SJCRH30 (cell line): ENCODE measurements at regions not wholly inside any gene's neighbourhood (a gene's known extent, or its start where the extent isn't known, plus 50 kb on each side); places are given as distances from the start of the nearest gene placed in this dataset.
"Not testable (repeated sequence)": the region's sequence is repeated elsewhere in the genome, so short reads cannot be mapped to it uniquely, and the experiment has no call there.

Source experiments
- DNase-seq, 2 experiments: peaks; one replicate each; pipeline ENCODE4 v3.0.0-alpha.2; 2015 to 2020
- H3K27ac ChIP-seq: fragments of 250-450 bp; sonication (Bioruptor Pico); 2 replicates; pipeline ENCODE4 v1.5.1; 2020; ENCODE audit warnings: mild to moderate bottlenecking, moderate library complexity
- H3K27me3 ChIP-seq: fragments of 250-450 bp; sonication (Bioruptor Pico); 2 replicates; pipeline ENCODE4 v1.5.1; 2020; ENCODE audit warnings: mild to moderate bottlenecking, moderate library complexity
- H3K36me3 ChIP-seq: fragments of 250-450 bp; sonication (Bioruptor Pico); 2 replicates; pipeline ENCODE4 v1.5.1; 2020; ENCODE audit warnings: mild to moderate bottlenecking, moderate library complexity
- H3K4me1 ChIP-seq: fragments of 250-450 bp; sonication (Bioruptor Pico); 2 replicates; pipeline ENCODE4 v1.5.1; 2020; ENCODE audit warnings: mild to moderate bottlenecking, moderate library complexity
- H3K4me3 ChIP-seq: fragments of 250-450 bp; sonication (Bioruptor Pico); 2 replicates; pipeline ENCODE4 v1.5.1; 2020; ENCODE audit warnings: mild to moderate bottlenecking, moderate library complexity
- H3K9me3 ChIP-seq: fragments of 250-450 bp; sonication (Bioruptor Pico); replicated peaks from 2 replicates; pipeline ENCODE4 v1.5.1; 2020; ENCODE audit warnings: mild to moderate bottlenecking, moderate library complexity

- H3K4me3 ChIP-seq = no peak overlapping the region
- H3K9me3 ChIP-seq = no peaks in the 10 kb centered on the region
- H3K36me3 ChIP-seq = no peaks in the 10 kb centered on the region
Observed at GRCh38 chr6:2361195-2361594, 115.8 kb upstream of the GMDS start.

GRCh38 chr6:2360716-2361115, 115.3 kb upstream of the GMDS start:
- no peaks in the 10 kb centered on the region for H3K4me1 ChIP-seq
- no peak overlapping the region for H3K4me3 ChIP-seq
- no peak overlapping the region for H3K27ac ChIP-seq
- H3K9me3 ChIP-seq = no peaks in the 10 kb centered on the region
- DNase-seq = no peak
- H3K27me3 ChIP-seq = no peaks in the 10 kb centered on the region
- H3K36me3 ChIP-seq = no peaks in the 10 kb centered on the region

More at GRCh38 chr6:2361195-2361594, 115.8 kb upstream of the GMDS start:
- Histone ChIP-seq H3K4me1 (no peaks in the 10 kb centered on the region), H3K27me3 (no peaks in the 10 kb centered on the region), H3K27ac (no peak overlapping the region)
- DNase-seq = no peak

GRCh38 chr6:2360126-2360525, 114.7 kb upstream of the GMDS start:
- Histone ChIP-seq H3K27me3 (no peaks in the 10 kb centered on the region), H3K36me3 (no peaks in the 10 kb centered on the region), H3K27ac (no peak overlapping the region), H3K9me3 (no peaks in the 10 kb centered on the region), H3K4me3 (no peak overlapping the region), H3K4me1 (no peaks in the 10 kb centered on the region)
- DNase-seq = no peak

- Histone ChIP-seq H3K27ac (no peak overlapping the region), H3K9me3 (no peaks in the 10 kb centered on the region), H3K36me3 (no peaks in the 10 kb centered on the region), H3K4me3 (no peak overlapping the region), H3K27me3 (no peaks in the 10 kb centered on the region), H3K4me1 (no peaks in the 10 kb centered on the region)
- no peak for DNase-seq
Observed at GRCh38 chr6:2355150-2355549, 109.7 kb upstream of the GMDS start.

- no peaks in the 10 kb centered on the region for H3K9me3 ChIP-seq
- no peak for DNase-seq
- H3K27me3 ChIP-seq = no peaks in the 10 kb centered on the region
- no peaks in the 10 kb centered on the region for H3K4me1 ChIP-seq
- no peak overlapping the region for H3K4me3 ChIP-seq
- no peaks in the 10 kb centered on the region for H3K36me3 ChIP-seq
- no peak overlapping the region for H3K27ac ChIP-seq
Observed at GRCh38 chr6:2354138-2354491, 108.7 kb upstream of the GMDS start.

GRCh38 chr6:2353412-2354137, 108.2 kb upstream of the GMDS start:
- no peaks in the 10 kb centered on the region for H3K27me3 ChIP-seq
- H3K4me3 ChIP-seq = no peak overlapping the region
- no peaks in the 10 kb centered on the region for H3K4me1 ChIP-seq
- DNase-seq = peak; percentile 28 to 67
- no peak overlapping the region for H3K27ac ChIP-seq
- H3K9me3 ChIP-seq = no peaks in the 10 kb centered on the region
- H3K36me3 ChIP-seq = no peaks in the 10 kb centered on the region

- DNase-seq = no peak
- no peak overlapping the region for H3K4me3 ChIP-seq
- no peaks in the 10 kb centered on the region for H3K27me3 ChIP-seq
- H3K36me3 ChIP-seq = no peaks in the 10 kb centered on the region
- no peaks in the 10 kb centered on the region for H3K9me3 ChIP-seq
- H3K27ac ChIP-seq = no peak overlapping the region
- H3K4me1 ChIP-seq = no peaks in the 10 kb centered on the region
Observed at GRCh38 chr6:2351807-2352431, 106.5 kb upstream of the GMDS start.

- no peak for DNase-seq
- Histone ChIP-seq H3K4me1 (no peaks in the 10 kb centered on the region), H3K4me3 (no peak overlapping the region), H3K9me3 (no peaks in the 10 kb centered on the region), H3K36me3 (no peaks in the 10 kb centered on the region), H3K27me3 (no peaks in the 10 kb centered on the region), H3K27ac (no peak overlapping the region)
Observed at GRCh38 chr6:2351090-2351489, 105.7 kb upstream of the GMDS start.

GRCh38 chr6:2346078-2346477, 100.7 kb upstream of the GMDS start:
- DNase-seq = no peak
- Histone ChIP-seq H3K27ac (no peak overlapping the region), H3K4me1 (no peaks in the 10 kb centered on the region), H3K36me3 (no peaks in the 10 kb centered on the region), H3K9me3 (no peaks in the 10 kb centered on the region), H3K27me3 (no peaks in the 10 kb centered on the region), H3K4me3 (no peak overlapping the region)

GRCh38 chr6:2344319-2344905, 99.0 kb upstream of the GMDS start:
- H3K4me1 ChIP-seq = no peaks in the 10 kb centered on the region
- no peak for DNase-seq
- no peak overlapping the region for H3K27ac ChIP-seq
- no peak overlapping the region for H3K4me3 ChIP-seq
- H3K9me3 ChIP-seq = no peaks in the 10 kb centered on the region
- H3K36me3 ChIP-seq = no peaks in the 10 kb centered on the region
- no peaks in the 10 kb centered on the region for H3K27me3 ChIP-seq

GRCh38 chr6:2327591-2327990, 82.2 kb upstream of the GMDS start:
- no peak for DNase-seq
- no peak overlapping the region for H3K4me3 ChIP-seq
- no peaks in the 10 kb centered on the region for H3K36me3 ChIP-seq
- no peaks in the 10 kb centered on the region for H3K27me3 ChIP-seq
- no peaks in the 10 kb centered on the region for H3K9me3 ChIP-seq
- H3K27ac ChIP-seq = no peak overlapping the region
- no peaks in the 10 kb centered on the region for H3K4me1 ChIP-seq

GRCh38 chr6:2324166-2324953, 79.0 kb upstream of the GMDS start:
- H3K27ac ChIP-seq = no peak overlapping the region
- no peaks in the 10 kb centered on the region for H3K27me3 ChIP-seq
- no peak for DNase-seq
- no peak overlapping the region for H3K4me3 ChIP-seq
- H3K36me3 ChIP-seq = no peaks in the 10 kb centered on the region
- no peaks in the 10 kb centered on the region for H3K9me3 ChIP-seq
- H3K4me1 ChIP-seq = no peaks in the 10 kb centered on the region

GRCh38 chr6:2317498-2317897, 72.1 kb upstream of the GMDS start:
- not testable (repeated sequence) for H3K4me1 ChIP-seq, H3K27ac ChIP-seq, H3K4me3 ChIP-seq, H3K36me3 ChIP-seq, H3K9me3 ChIP-seq, DNase-seq, H3K27me3 ChIP-seq

- Histone ChIP-seq H3K36me3 (no peaks in the 10 kb centered on the region), H3K27ac (no peak overlapping the region), H3K4me1 (no peaks in the 10 kb centered on the region), H3K4me3 (no peak overlapping the region), H3K27me3 (no peaks in the 10 kb centered on the region), H3K9me3 (no peaks in the 10 kb centered on the region)
- DNase-seq = no peak
Observed at GRCh38 chr6:2314641-2315040, 69.2 kb upstream of the GMDS start.

- no peak for DNase-seq
- no peaks in the 10 kb centered on the region for H3K9me3 ChIP-seq
- no peaks in the 10 kb centered on the region for H3K36me3 ChIP-seq
- H3K4me3 ChIP-seq = no peak overlapping the region
- no peaks in the 10 kb centered on the region for H3K4me1 ChIP-seq
- H3K27ac ChIP-seq = no peak overlapping the region
- H3K27me3 ChIP-seq = no peaks in the 10 kb centered on the region
Observed at GRCh38 chr6:2310042-2310441, 64.6 kb upstream of the GMDS start.
